IPS-NIHi7 (cell line): ENCODE measurements at regions not wholly inside any gene's neighbourhood (a gene's known extent, or its start where the extent isn't known, plus 50 kb on each side); places are given as distances from the start of the nearest gene placed in this dataset.
"Not testable (repeated sequence)": the region's sequence is repeated elsewhere in the genome, so short reads cannot be mapped to it uniquely, and the experiment has no call there.

Experiments
- DNase-seq: peaks from one replicate; pipeline ENCODE4 v3.0.0; 2012; ENCODE audit warnings: mixed read lengths; ENCODE audit errors: extremely low spot score

- peak; percentile 91 for DNase-seq
Observed at GRCh38 chr7:101743241-101743994, 74.0 kb upstream of the CUX1 start.

DNA sequence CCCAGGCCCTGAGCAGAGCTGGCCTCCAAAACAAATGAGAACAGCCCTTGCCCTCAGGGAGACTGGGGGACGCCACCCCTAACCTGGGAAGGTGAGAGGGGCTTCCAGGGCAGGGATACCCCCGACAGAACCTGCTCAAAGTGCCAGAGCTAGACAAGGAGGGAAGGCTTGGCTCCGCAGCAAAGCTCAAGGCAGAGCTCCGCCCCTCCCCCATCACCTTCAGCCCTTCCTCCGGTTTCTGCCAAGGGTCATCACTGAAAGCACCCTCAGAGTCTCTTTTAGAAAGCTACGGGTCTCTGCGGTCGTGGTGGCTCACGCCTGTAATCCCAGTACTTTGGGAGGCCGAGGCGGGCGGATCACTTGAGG lies 73.4 kb upstream of the CUX1 start:
- peak; percentile 73 for DNase-seq

- DNase-seq: no peak
Observed at GRCh38 chr7:101744588-101744987, 72.8 kb upstream of the CUX1 start.

GRCh38 chr7:101746314-101746713 lies 71.1 kb upstream of the CUX1 start:
- DNase-seq: no peak

DNA sequence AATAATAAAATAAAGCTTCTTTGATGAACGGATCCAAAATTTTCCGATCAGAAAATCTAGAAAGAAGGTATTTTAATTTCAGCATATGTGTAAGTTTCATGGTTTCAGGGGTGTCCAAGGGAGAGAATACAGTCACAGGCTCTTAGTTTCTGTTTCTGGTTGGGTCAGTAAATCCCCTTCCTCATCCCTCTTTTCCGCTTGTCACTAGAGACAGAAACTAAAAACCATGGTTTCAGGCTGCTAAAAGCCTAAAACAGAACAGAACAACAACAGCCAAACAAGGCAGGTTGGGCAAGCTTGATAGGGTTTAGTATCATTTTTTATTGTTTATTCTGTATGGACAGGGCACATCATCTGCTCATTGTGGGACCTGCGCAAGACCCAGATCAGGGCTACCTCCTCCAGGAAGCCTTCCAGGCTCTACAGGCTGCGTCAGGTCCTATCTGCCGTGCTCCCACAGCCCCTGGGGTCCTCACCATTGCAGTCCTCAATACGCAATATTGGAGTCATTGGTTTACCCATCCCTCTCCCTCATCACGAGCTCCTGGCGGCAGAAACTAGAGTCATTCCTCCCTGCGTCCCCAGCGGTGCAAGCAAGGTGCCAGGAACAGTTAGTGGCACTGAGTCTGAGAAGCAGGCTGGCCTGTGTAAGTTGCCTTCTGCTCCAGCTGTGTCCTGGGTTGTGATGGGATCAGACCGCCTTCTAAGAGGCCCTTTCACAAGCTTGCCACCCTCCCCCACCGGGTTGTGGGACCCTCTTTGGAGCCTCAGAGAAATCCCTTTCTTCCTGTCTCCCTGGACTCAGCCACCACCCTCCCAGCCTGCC lies 70.2 kb upstream of the CUX1 start:
- no peak for DNase-seq

- DNase-seq: no peak
Observed at GRCh38 chr7:101747879-101748345, 69.5 kb upstream of the CUX1 start.

DNA sequence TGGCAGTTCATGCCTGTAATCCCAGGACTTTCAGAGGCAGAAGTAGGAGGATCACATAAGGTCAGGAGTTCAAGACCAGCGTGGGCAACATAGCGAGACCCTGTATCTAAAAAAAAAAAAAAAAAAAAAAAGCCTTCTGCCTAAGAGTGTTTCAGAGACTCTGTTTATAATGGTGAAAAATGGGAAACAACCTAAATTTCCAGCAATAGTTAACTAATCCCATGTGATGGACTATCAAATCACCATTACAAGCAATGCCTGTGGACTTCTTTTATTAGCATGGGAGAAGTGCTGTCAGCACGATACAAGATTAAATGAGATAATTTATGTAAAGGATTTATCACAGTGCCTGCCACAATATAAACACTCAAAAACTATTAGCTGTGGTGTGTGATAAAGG lies 67.5 kb upstream of the CUX1 start:
- no peak for DNase-seq

GRCh38 chr7:101753316-101753715 lies 64.1 kb upstream of the CUX1 start:
- DNase-seq: no peak

- no peak for DNase-seq
Observed at GRCh38 chr7:101754424-101755159, 62.8 kb upstream of the CUX1 start.

GRCh38 chr7:101757879-101758278 lies 59.5 kb upstream of the CUX1 start:
- no peak for DNase-seq

DNA sequence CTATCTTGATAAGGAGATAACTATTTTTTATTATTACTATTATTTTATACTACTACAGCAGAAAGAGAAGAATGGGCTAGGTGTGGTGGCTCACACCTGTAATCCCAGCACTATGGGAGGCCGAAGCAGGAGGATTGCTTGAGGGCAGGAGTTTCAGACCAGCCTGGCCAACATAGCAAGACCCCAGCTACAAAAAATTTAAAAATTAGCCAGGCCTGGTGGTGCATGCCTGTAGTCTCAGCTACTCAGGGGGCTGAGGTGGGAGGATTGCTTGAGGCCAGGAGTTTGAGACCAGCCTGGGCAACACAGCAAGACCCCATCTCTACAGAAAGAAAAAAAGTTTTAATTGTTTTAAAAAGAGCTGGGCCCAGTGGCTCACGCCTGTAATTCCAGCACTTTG lies 58.9 kb upstream of the CUX1 start:
- not testable (repeated sequence) for DNase-seq

DNA sequence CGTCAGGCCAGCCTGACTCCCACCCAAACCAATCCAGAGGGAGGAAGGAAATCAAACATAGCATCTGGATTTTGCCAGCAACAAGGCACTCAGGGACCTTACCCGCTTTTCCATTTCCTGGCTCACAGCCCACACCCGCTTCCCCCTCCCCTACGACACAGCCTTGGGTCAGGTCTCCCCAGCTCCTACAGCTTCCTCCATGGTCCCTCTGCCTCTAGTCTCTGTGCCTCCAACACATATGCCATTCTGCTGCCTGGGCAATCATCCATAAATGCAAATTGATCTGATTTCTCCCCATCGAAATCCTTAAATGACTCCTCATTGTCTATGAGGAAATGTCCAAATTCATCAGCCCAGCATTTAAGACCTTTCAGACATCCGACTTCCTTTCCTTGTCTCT lies 53.2 kb upstream of the CUX1 start:
- no peak for DNase-seq

GRCh38 chr7:101767544-101767943 lies 49.9 kb upstream of the CUX1 start:
- DNase-seq: no peak
